Keratinocyte (primary cell): ENCODE measurements at regions not wholly inside any gene's neighbourhood (a gene's known extent, or its start where the extent isn't known, plus 50 kb on each side); places are given as distances from the start of the nearest gene placed in this dataset.

Experiments
- DNase-seq: peaks from one replicate; pipeline ENCODE4 v3.0.0-alpha.2; 2011; ENCODE audit warnings: low read depth, missing footprints, low spot score
- FAIRE-seq: peaks from 2 replicates; lab custom pipeline; 2011; peaks lifted over from hg19 to GRCh38; lab: Jason Lieb, UNC
- H2AFZ ChIP-seq: 2 replicates; pipeline ENCODE4 v1.6.0; 2012; ENCODE audit warnings: low read length, control low read depth, inconsistent platforms; ENCODE audit not compliant: control insufficient read depth
- H3K27ac ChIP-seq: 2 replicates; pipeline ENCODE4 v1.5.1; 2011; ENCODE audit warnings: low read length; ENCODE audit not compliant: control insufficient read depth, insufficient read depth
- H3K27me3 ChIP-seq: 3 replicates; pipeline ENCODE4 v1.6.0; 2011; ENCODE audit warnings: low read length; ENCODE audit not compliant: control insufficient read depth, insufficient read depth; ENCODE audit errors: extremely low read depth
- H3K36me3 ChIP-seq, 2 experiments: 2 replicates in 1 of 2; 3 replicates in 1 of 2; pipeline ENCODE4 v1.5.1; 2011; ENCODE audit warnings: low read length in 2 of 2, mild to moderate bottlenecking in 1 of 2; ENCODE audit not compliant: control insufficient read depth in 2 of 2, insufficient read depth in 2 of 2; ENCODE audit errors: extremely low read depth in 1 of 2
- H3K4me1 ChIP-seq: 3 replicates; pipeline ENCODE4 v1.5.1; 2011; ENCODE audit warnings: low read length; ENCODE audit not compliant: control insufficient read depth, insufficient read depth; ENCODE audit errors: extremely low read depth
- H3K4me2 ChIP-seq: 3 replicates; pipeline ENCODE4 v1.6.0; 2011; ENCODE audit warnings: low read depth, low read length; ENCODE audit not compliant: control insufficient read depth, insufficient read depth; ENCODE audit errors: extremely low read depth
- H3K4me3 ChIP-seq, 3 experiments: fragments of 200-600 bp in 1 of 3; sonication (generic) in 1 of 3; 2 replicates in 2 of 3; 3 replicates in 1 of 3; pipeline ENCODE4 v1.5.1; 2011 to 2016; ENCODE audit warnings: low read length in 3 of 3, mild to moderate bottlenecking in 3 of 3, control low read depth in 2 of 3, inconsistent platforms in 1 of 3, low read depth in 1 of 3, mixed read lengths in 1 of 3, mixed run types in 1 of 3, moderate library complexity in 1 of 3; ENCODE audit not compliant: control insufficient read depth in 2 of 3, insufficient read depth in 2 of 3; ENCODE audit errors: extremely low read depth in 1 of 3
- H3K79me2 ChIP-seq: 2 replicates; pipeline ENCODE4 v1.6.0; 2012; ENCODE audit warnings: low read length; ENCODE audit not compliant: control insufficient read depth, insufficient read depth
- H3K9ac ChIP-seq: 3 replicates; pipeline ENCODE4 v1.6.0; 2011; ENCODE audit warnings: low read length; ENCODE audit not compliant: control insufficient read depth, insufficient read depth; ENCODE audit errors: extremely low read depth
- H3K9me1 ChIP-seq: 3 replicates; pipeline ENCODE4 v1.6.0; 2011; ENCODE audit warnings: low read length; ENCODE audit not compliant: control insufficient read depth, insufficient read depth; ENCODE audit errors: extremely low read depth
- H3K9me3 ChIP-seq: 2 replicates; pipeline ENCODE4 v1.5.1; 2012; ENCODE audit warnings: low read depth, low read length; ENCODE audit not compliant: control insufficient read depth
- H4K20me1 ChIP-seq: 3 replicates; pipeline ENCODE4 v1.6.0; 2011; ENCODE audit warnings: low read length; ENCODE audit not compliant: control insufficient read depth, insufficient read depth; ENCODE audit errors: extremely low read depth
- EZH2 ChIP-seq: IDR thresholded peaks from one replicate; pipeline ENCODE4 v1.6.1; 2012; ENCODE audit warnings: inconsistent platforms, mild to moderate bottlenecking, low read length, moderate library complexity
- dilution Hi-C: fragments of 300-500 bp; cut with MboI; formaldehyde crosslinking; loops from one replicate; pipeline ENCODE4 v1.7.0; 2020; ENCODE audit warnings: low sequenced_read_pairs; ENCODE audit not compliant: extremely low pct_ligation_motif_present
- TF ChIP-seq, protein P1 (sequence below), 3 experiments: IDR thresholded peaks in 1 of 3; conservative IDR thresholded peaks in 1 of 3; optimal IDR thresholded peaks in 1 of 3; 2 replicates in 2 of 3; 3 replicates in 1 of 3; pipeline versions ENCODE3 to v1.5.1; 2011; ENCODE audit warnings: low read length in 3 of 3, mild to moderate bottlenecking in 3 of 3, moderate library complexity in 2 of 3, control low read depth in 1 of 3, inconsistent platforms in 1 of 3; ENCODE audit not compliant: insufficient read depth in 2 of 3; ENCODE audit errors: extremely low read depth in 1 of 3

GRCh38 chr5:155772009-155772662, 554.8 kb upstream of the SGCD start:
- H3K27ac ChIP-seq: no peak overlapping the region
- H3K4me3 ChIP-seq: no peak overlapping the region
- no peak overlapping the region for H3K9ac ChIP-seq
- no peaks in the 10 kb centered on the region for H4K20me1 ChIP-seq
- H3K79me2 ChIP-seq: no peaks in the 10 kb centered on the region
- no peak for TF ChIP-seq EZH2
- TF ChIP-seq, protein P1, sequence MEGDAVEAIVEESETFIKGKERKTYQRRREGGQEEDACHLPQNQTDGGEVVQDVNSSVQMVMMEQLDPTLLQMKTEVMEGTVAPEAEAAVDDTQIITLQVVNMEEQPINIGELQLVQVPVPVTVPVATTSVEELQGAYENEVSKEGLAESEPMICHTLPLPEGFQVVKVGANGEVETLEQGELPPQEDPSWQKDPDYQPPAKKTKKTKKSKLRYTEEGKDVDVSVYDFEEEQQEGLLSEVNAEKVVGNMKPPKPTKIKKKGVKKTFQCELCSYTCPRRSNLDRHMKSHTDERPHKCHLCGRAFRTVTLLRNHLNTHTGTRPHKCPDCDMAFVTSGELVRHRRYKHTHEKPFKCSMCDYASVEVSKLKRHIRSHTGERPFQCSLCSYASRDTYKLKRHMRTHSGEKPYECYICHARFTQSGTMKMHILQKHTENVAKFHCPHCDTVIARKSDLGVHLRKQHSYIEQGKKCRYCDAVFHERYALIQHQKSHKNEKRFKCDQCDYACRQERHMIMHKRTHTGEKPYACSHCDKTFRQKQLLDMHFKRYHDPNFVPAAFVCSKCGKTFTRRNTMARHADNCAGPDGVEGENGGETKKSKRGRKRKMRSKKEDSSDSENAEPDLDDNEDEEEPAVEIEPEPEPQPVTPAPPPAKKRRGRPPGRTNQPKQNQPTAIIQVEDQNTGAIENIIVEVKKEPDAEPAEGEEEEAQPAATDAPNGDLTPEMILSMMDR (optimal IDR thresholded peaks at IDR 0.05 in 1 of 3, IDR thresholded peaks at IDR 0.05 in 1 of 3, conservative IDR thresholded peaks at IDR 0.05 in 1 of 3; ENCODE audit: extremely low read depth in 1 of 3, insufficient read depth in 2 of 3, low read length in 3 of 3): no peak
- H3K9me1 ChIP-seq: no peaks in the 10 kb centered on the region
- no peak overlapping the region for H3K4me2 ChIP-seq
- no peaks in the 10 kb centered on the region for H3K27me3 ChIP-seq
- no peaks in the 10 kb centered on the region for H3K36me3 ChIP-seq
- no peak overlapping the region for H2AFZ ChIP-seq
- FAIRE-seq: no peak
- DNase-seq: no peak
- H3K9me3 ChIP-seq: no peaks in the 10 kb centered on the region
- dilution Hi-C loops: no loop called here
- H3K4me1 ChIP-seq: no peaks in the 10 kb centered on the region

GRCh38 chr5:155773680-155774079, 553.3 kb upstream of the SGCD start:
- Histone ChIP-seq H3K9ac (no peak overlapping the region), H3K36me3 (no peaks in the 10 kb centered on the region), H3K4me3 (no peak overlapping the region), H3K79me2 (no peaks in the 10 kb centered on the region), H4K20me1 (no peaks in the 10 kb centered on the region), H3K27ac (no peak overlapping the region), H3K4me1 (no peaks in the 10 kb centered on the region), H3K4me2 (no peak overlapping the region), H2AFZ (no peak overlapping the region), H3K9me3 (no peaks in the 10 kb centered on the region), H3K27me3 (no peaks in the 10 kb centered on the region), H3K9me1 (no peaks in the 10 kb centered on the region)
- no peak for DNase-seq
- TF ChIP-seq, protein P1 (optimal IDR thresholded peaks at IDR 0.05 in 1 of 3, IDR thresholded peaks at IDR 0.05 in 1 of 3, conservative IDR thresholded peaks at IDR 0.05 in 1 of 3; ENCODE audit: extremely low read depth in 1 of 3, insufficient read depth in 2 of 3, low read length in 3 of 3): no peak
- TF ChIP-seq EZH2: no peak
- FAIRE-seq: no peak
- dilution Hi-C loops: no loop called here
